NCI-H2029 (cell line): ENCODE measurements at regions not wholly inside any gene's neighbourhood (a gene's known extent, or its start where the extent isn't known, plus 50 kb on each side); places are given as distances from the start of the nearest gene placed in this dataset.
"Not testable (repeated sequence)": the region's sequence is repeated elsewhere in the genome, so short reads cannot be mapped to it uniquely, and the experiment has no call there.

Experiments
- DNase-seq: peaks from one replicate; lab custom pipeline; 2025; lab: John Stamatoyannopoulos, UW

DNA sequence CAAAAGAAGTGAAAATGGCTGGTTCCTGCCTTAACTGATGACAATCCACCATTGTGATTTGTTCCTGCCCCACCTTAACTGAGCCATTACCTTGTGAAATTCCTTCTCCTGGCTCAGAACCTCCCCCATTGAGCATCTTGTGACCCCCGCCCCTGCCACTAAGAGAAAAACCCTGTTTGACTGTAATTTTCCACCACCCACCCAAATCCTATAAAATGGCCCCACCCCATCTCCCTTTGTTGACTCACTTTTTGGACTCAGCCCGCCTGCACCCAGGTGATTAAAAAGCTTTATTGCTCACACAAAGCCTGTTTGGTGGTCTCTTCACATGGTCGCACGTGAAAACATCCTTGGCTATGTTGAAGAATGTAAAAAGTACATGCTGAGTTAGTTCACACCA is 197.6 kb upstream of the FBN2 start:
- not testable (repeated sequence) for DNase-seq

DNA sequence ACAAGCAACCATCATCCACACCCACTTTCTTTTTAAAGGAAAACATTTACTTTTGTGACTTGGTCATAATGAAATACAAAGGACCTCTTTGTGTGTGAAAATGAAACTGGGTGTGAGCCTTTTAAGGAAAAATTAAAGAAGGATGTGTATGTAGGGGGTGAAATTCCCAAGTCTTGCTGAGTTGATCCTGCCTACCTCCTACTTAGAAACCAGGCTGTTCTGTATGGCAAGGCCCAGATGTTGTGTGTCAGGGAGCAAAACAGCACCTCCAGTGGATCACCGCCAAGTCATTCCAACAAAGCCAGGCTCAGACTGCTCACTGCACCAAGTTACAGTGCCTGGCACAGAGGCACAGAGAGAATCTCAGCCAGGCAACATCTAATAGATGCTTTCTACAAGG is 198.5 kb upstream of the FBN2 start:
- no peak for DNase-seq

DNA sequence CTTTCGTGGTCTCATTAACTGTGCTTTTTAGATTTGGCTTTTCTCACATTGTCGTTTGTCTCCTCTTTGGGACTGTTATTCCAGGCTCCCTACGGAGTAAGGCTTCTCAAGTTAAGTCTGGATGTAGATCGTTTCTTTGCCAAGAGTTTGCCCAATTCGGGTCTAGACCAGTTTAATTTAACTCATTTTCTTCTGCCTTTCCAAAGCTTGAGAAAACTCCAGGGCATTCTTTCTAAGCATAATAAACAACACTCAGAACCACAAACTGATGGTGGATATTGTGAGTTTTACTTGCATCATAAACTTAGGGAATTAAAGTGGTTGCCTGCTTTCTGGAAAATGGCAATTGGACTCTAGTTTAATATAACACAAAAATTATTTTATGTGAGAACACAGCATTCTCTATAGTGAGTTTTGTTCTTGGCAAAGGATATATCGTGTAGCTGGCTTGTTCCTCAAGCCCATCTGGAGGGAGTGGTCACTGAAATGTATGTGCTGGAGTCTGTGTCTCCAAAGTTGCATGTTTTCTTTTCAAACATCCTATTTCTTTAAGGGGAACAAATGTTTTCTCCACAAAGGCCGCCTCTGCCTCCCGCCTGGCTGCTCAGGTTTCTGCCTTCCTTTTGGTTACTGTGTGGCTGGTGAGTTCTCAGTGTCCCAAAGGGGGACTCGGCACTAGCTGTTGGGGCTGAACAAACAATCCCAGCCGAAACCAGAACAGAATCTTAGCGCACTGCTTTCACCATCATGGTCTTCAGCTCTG is 211.3 kb upstream of the FBN2 start:
- DNase-seq = no peak

- no peak for DNase-seq
Observed at GRCh38 chr5:128750155-128750554, 212.1 kb upstream of the FBN2 start.

DNA sequence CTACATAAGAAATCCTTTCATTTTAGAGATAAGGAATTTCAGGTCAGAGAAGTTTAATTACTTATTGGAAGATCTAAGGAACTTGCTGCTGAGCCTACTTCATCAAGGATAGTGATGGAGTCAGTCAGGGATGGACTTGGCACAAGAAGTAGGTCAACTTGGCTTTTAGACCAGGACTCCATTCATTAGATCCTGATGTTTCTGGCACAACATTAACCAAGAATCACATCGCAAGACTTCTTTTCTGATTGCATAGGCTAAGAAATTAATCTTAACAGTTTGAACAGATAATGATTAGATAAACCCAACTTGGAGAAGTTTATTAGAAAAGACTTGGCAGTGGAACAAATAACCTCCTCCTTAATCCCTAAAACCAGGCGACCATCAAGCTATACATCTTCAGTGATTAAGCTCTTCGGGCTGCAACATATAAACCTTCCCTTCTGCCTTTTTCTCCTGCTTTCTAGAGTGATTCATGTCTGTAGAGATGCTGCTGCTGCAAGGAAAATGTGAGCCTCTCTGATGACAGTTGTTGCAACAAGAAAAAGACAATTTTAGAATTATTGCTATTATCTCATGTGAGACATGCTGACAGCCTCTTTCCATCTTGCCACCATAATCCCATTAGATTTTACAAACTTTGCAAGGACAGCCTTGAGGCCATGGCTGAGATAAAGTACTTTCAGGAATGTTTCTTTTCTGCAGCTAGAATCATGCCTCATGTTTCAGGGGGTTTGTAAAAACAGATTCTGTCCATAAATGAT is 207.9 kb upstream of the SLC27A6 start:
- no peak for DNase-seq

DNA sequence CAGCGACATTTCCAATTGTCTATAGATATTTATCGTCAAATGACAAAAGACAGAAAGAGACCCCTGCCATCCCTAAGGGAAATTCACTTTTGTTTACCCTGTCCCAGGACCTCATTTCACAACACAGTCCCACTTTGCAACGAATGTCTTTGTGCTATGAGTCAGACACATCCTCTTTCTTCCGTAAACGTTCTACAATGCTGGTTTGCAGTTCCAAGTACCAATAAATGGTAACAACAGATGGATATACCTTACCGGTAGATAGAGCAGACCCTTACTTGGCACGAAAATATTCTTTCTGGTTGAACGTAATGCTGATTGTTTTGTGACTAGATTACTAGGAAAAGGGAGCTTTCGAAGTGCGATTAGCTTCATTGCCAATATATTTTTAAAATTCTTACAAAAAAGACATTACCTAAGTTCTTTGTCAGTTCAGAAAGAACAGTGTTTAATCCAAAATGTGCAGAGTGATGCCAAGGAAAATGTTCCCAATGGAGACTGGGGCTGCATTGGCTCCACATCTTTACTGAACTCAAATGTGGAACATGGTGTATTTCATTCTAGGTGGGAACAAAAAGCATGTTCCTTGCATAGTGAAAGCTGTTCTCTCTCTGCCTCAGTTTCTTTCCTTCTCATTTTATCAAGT is 202.5 kb upstream of the SLC27A6 start:
- no peak for DNase-seq

DNA sequence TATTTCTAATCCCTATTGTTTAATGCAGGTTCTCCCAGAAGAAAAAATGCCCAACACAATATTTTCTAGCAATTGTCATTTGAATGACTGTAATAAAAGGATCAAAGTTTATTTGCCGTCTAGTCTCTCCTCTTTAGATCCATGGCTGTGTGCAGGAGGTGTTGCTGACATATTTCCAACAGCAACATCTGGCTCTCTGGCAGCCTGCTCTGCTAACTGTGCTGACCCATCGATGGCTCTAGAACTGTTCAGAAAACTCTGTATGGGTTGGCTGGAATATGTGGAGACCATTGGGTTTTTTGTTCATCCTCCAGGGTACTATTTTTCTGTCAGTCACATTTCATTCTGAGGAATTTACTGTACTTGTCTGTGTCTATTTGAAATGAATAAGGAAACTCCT is 202.0 kb upstream of the SLC27A6 start:
- no peak for DNase-seq

- DNase-seq = no peak
Observed at GRCh38 chr5:128764601-128765310, 200.5 kb upstream of the SLC27A6 start.

- DNase-seq = no peak
Observed at GRCh38 chr5:128765448-128766061, 199.7 kb upstream of the SLC27A6 start.

- no peak for DNase-seq
Observed at GRCh38 chr5:128766406-128766805, 198.9 kb upstream of the SLC27A6 start.

- no peak for DNase-seq
Observed at GRCh38 chr5:128770907-128771306, 194.4 kb upstream of the SLC27A6 start.

- DNase-seq = no peak
Observed at GRCh38 chr5:128772356-128772755, 192.9 kb upstream of the SLC27A6 start.

DNA sequence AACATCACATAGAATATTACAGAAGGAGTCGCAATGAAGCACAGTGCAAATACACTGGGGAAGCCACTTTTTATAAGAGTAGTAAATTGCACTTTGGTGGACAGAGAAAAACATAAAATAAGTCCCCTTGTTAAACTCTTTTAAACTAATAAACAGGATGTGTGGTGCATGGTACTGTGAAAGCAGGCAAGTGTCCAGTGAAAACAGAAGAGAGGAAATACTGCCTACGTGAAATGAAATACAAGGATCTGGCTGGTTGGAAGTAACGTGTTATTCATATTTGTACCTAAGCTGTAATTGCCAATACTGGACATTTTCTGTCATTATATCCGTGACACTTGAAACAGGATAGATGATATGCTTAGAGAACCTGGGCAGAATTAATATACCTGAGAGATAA is 191.9 kb upstream of the SLC27A6 start:
- DNase-seq = no peak

- DNase-seq = no peak
Observed at GRCh38 chr5:128774605-128775004, 190.7 kb upstream of the SLC27A6 start.

- DNase-seq = no peak
Observed at GRCh38 chr5:128775558-128775957, 189.7 kb upstream of the SLC27A6 start.

DNA sequence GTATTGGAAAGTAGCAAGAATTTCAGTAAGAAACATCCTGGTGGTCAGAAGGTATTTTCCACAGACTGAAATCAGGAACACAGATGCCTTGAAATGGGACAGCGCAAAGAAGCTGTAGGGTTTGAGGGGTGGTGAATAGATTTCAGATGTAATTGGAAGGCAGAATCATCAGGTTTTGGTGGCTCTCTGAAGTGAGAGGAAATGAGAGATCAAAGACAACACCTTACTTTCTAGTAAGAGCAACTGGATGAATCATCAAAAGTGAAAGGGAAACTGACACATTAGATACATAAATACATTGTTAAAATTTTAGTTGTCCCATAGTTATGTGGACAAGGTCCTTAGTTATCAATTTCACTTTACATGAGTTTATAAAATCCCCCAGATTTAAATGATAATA is 188.2 kb upstream of the SLC27A6 start:
- DNase-seq = no peak

DNA sequence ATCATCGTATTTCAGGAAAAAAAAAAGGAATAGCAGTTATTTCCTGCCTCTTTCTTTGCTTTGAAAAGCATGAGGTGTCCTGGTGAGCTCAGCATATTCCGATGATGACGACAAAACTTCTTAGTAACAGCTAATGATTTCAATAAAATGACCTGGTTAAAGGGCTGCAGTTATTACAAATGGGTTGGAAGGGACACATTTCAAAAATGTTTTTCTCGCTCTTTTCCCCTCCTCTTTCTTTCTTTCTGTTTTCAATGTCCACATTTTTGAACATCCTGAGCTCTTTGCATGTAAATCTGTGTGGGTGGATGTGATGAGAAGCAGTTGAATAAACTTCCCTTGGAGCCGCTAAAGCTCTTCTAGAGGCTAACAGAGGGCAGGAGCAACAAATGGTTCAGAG is 186.8 kb upstream of the SLC27A6 start:
- no peak for DNase-seq

- DNase-seq = no peak
Observed at GRCh38 chr5:128782446-128782845, 182.8 kb upstream of the SLC27A6 start.

DNA sequence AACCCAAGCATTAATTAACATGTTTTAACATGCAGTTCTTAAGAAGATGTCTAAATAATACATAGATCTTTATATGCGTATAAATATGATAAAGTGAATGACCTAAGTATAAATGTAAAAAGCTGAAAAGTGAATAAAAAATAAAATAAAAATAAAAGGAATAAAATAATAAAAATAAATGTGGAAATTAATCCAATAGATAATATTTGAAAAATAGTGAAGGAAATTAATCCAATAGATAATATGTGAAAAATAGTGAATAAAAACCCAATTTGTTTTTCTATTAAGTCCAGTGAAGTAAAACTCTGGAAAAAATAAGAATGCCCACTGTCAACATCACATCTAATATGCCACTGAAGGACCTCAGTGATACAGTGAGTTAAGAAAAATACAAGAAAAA is 180.6 kb upstream of the SLC27A6 start:
- no peak for DNase-seq

DNA sequence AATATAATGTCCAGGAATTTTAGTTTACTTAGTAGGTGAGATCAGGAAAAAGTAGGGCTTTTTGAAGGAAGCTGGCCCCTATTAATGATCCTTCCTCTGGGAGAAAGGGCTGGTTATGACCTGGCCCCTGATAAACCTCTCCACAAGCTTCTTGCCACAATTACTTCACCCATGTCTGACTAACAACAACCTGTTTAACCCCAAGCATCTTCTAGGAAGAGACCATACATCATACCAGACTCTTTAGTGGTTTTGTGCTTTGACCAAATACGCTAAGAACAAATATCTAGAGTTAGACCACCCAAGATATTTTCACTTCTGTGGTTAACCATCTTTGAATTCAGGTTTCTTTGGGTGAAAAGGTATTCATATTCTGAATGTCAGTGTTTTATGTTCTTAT is 174.0 kb upstream of the SLC27A6 start:
- no peak for DNase-seq

- no peak for DNase-seq
Observed at GRCh38 chr5:128796506-128796905, 168.8 kb upstream of the SLC27A6 start.

DNA sequence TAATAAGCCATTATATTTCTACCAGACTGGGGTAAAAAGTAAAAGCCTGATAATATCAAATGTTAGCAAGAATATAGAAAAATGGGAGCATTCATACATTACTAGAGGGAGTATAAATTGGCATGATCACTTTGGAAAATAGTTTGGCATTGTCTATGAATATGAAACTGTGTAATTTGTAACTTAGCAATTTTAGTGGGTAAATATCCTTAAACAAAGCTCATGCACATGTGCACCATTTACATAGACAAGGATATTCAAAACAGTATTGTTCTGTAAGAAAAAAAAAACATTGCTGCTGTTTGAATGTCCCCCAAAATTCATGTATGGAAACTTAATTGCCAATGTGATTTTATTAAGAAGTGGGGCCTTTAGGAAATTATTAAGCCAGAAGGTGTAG is 166.4 kb upstream of the SLC27A6 start:
- no peak for DNase-seq
